ENCODE measurements at regions not wholly inside any gene's neighbourhood (a gene's known extent, or its start where the extent isn't known, plus 50 kb on each side); places are given as distances from the start of the nearest gene placed in this dataset.

DNA sequence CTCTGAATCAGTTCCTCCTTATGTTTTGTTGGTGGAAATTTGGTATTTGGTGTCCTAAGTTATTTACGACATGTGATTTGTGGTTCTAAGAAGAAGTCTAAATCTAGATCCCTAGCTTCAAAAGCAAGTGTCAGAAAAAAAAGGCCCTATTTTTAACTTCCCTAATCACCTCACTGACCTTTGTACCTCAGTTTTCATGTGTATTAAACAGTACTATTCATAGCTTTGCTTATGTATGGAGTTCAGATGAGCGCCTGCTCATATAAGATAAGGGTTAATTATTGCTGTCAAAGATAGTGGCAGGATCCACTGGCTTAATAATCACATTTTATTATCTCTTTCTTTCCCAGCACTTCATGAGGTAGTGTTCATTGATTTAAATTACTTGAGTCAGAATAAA, 318.2 kb downstream of the PARP8 start:
- TF ChIP-seq, protein P1, sequence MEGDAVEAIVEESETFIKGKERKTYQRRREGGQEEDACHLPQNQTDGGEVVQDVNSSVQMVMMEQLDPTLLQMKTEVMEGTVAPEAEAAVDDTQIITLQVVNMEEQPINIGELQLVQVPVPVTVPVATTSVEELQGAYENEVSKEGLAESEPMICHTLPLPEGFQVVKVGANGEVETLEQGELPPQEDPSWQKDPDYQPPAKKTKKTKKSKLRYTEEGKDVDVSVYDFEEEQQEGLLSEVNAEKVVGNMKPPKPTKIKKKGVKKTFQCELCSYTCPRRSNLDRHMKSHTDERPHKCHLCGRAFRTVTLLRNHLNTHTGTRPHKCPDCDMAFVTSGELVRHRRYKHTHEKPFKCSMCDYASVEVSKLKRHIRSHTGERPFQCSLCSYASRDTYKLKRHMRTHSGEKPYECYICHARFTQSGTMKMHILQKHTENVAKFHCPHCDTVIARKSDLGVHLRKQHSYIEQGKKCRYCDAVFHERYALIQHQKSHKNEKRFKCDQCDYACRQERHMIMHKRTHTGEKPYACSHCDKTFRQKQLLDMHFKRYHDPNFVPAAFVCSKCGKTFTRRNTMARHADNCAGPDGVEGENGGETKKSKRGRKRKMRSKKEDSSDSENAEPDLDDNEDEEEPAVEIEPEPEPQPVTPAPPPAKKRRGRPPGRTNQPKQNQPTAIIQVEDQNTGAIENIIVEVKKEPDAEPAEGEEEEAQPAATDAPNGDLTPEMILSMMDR (conservative IDR thresholded peaks at IDR 0.05; ENCODE audit: low read length) = no peak
- TF ChIP-seq EZH2phosphoT487 (IDR thresholded peaks at IDR 0.05; ENCODE audit: borderline replicate concordance) = no peak
